SK-N-SH treated with all-trans-retinoic acid at 6 μM for 48 hours (cell line): ENCODE measurements at regions not wholly inside any gene's neighbourhood (a gene's known extent, or its start where the extent isn't known, plus 50 kb on each side); places are given as distances from the start of the nearest gene placed in this dataset.

ENCODE experiments used
- CREB5 ChIP-seq: fragments of 250-450 bp; sonication (Bioruptor Pico); IDR thresholded peaks from 2 replicates; pipeline ENCODE4 v1.5.1; 2020; ENCODE audit warnings: low read depth, mild to moderate bottlenecking, moderate library complexity
- POU6F1 ChIP-seq: fragments of 250-450 bp; sonication (Bioruptor Pico); IDR thresholded peaks from 2 replicates; pipeline ENCODE4 v1.8.0; 2021; ENCODE audit warnings: low read depth, mild to moderate bottlenecking, moderate library complexity, borderline replicate concordance
- TCF4 ChIP-seq: fragments of 250-450 bp; sonication (Bioruptor Pico); IDR thresholded peaks from 2 replicates; pipeline ENCODE4 v1.8.0; 2021; ENCODE audit warnings: mild to moderate bottlenecking, moderate library complexity, borderline replicate concordance
- ZNF8 ChIP-seq: fragments of 450-650 bp; formaldehyde crosslinking; IDR thresholded peaks from 2 replicates; pipeline ENCODE4 v1.5.0; 2020; ENCODE audit warnings: mild to moderate bottlenecking, moderate library complexity
- TF ChIP-seq, protein P1 (sequence below): fragments of 250-450 bp; sonication (Bioruptor Pico); IDR thresholded peaks from 2 replicates; pipeline ENCODE4 v1.5.0; 2020; ENCODE audit warnings: mild to moderate bottlenecking, moderate library complexity

- no peak for TF ChIP-seq CREB5 (CRISPR knock-in tag)
- no peak for TF ChIP-seq POU6F1 (CRISPR knock-in tag)
- no peak for TF ChIP-seq TCF4 (CRISPR knock-in tag)
- no peak for TF ChIP-seq ZNF8
- TF ChIP-seq, protein P1, sequence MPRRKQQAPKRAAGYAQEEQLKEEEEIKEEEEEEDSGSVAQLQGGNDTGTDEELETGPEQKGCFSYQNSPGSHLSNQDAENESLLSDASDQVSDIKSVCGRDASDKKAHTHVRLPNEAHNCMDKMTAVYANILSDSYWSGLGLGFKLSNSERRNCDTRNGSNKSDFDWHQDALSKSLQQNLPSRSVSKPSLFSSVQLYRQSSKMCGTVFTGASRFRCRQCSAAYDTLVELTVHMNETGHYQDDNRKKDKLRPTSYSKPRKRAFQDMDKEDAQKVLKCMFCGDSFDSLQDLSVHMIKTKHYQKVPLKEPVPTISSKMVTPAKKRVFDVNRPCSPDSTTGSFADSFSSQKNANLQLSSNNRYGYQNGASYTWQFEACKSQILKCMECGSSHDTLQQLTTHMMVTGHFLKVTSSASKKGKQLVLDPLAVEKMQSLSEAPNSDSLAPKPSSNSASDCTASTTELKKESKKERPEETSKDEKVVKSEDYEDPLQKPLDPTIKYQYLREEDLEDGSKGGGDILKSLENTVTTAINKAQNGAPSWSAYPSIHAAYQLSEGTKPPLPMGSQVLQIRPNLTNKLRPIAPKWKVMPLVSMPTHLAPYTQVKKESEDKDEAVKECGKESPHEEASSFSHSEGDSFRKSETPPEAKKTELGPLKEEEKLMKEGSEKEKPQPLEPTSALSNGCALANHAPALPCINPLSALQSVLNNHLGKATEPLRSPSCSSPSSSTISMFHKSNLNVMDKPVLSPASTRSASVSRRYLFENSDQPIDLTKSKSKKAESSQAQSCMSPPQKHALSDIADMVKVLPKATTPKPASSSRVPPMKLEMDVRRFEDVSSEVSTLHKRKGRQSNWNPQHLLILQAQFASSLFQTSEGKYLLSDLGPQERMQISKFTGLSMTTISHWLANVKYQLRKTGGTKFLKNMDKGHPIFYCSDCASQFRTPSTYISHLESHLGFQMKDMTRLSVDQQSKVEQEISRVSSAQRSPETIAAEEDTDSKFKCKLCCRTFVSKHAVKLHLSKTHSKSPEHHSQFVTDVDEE (CRISPR knock-in tag) = no peak
These were observed 509.2 kb downstream of the TCERG1L start for GRCh38 chr10:130802301-130802700.
